ENCODE measurements at regions not wholly inside any gene's neighbourhood (a gene's known extent, or its start where the extent isn't known, plus 50 kb on each side); places are given as distances from the start of the nearest gene placed in this dataset.

DNA sequence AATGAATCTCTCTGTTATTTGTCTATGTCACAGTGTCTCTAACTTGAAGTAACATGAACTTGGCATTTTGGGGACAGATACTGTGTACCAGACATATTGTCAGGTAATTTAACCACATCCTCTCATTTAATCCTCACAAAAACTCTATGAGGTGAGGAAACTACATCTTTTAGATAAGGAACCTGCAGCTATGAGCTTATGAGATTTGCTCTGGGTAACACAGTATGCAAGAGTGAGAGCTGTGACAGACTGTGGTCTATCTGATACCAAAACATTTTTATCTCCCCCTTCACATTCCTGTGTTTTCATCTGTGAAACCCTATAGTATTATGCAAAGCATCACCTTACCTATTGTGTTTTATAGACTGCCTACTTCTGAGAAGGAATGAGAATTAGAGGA is 58.4 kb upstream of the HS3ST1 start:
- Histone ChIP-seq H3K4me3 (no peak overlapping the region), H3K27ac (no peak overlapping the region), H3K9me3 (no peaks in the 10 kb centered on the region), H3K4me1 (0 out of 3 replicates have a peak, but pooled peaks cover 4% of the 10 kb centered on the region), H3K4me2 (no peak overlapping the region)
- FAIRE-seq (no peak), ATAC-seq (no peak), DNase-seq (ENCODE audit: low read depth in 1 of 2, low spot score in 1 of 2) (no peak)
- TF ChIP-seq ZSCAN20 (CRISPR knock-in tag; IDR thresholded peaks at IDR 0.05) (no peak), CBX2 (IDR thresholded peaks at IDR 0.05; ENCODE audit: borderline replicate concordance, low read depth) (no peak), FOSL2 (IDR thresholded peaks at IDR 0.05) (no peak), FOSL2 (CRISPR knock-in tag; IDR thresholded peaks at IDR 0.05) (no peak), ZFP36 (IDR thresholded peaks at IDR 0.05; ENCODE audit: borderline replicate concordance, partially characterized antibody) (no peak), POLR2A (IDR thresholded peaks at IDR 0.05; ENCODE audit: low read length) (no peak), SMC3 (IDR thresholded peaks at IDR 0.05) (no peak), JUN (IDR thresholded peaks at IDR 0.05) (no peak), HOXB5 (CRISPR knock-in tag; IDR thresholded peaks at IDR 0.05) (no peak), NPAS2 (CRISPR knock-in tag; IDR thresholded peaks at IDR 0.05; ENCODE audit: borderline replicate concordance) (no peak), HOXB13 (CRISPR knock-in tag; IDR thresholded peaks at IDR 0.05; ENCODE audit: low read depth) (no peak)
- TF ChIP-seq, protein P1, sequence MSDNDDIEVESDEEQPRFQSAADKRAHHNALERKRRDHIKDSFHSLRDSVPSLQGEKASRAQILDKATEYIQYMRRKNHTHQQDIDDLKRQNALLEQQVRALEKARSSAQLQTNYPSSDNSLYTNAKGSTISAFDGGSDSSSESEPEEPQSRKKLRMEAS (IDR thresholded peaks at IDR 0.05): no peak
- TF ChIP-seq, protein P2, sequence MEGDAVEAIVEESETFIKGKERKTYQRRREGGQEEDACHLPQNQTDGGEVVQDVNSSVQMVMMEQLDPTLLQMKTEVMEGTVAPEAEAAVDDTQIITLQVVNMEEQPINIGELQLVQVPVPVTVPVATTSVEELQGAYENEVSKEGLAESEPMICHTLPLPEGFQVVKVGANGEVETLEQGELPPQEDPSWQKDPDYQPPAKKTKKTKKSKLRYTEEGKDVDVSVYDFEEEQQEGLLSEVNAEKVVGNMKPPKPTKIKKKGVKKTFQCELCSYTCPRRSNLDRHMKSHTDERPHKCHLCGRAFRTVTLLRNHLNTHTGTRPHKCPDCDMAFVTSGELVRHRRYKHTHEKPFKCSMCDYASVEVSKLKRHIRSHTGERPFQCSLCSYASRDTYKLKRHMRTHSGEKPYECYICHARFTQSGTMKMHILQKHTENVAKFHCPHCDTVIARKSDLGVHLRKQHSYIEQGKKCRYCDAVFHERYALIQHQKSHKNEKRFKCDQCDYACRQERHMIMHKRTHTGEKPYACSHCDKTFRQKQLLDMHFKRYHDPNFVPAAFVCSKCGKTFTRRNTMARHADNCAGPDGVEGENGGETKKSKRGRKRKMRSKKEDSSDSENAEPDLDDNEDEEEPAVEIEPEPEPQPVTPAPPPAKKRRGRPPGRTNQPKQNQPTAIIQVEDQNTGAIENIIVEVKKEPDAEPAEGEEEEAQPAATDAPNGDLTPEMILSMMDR (IDR thresholded peaks at IDR 0.05): no peak
- TF ChIP-seq, protein P3, sequence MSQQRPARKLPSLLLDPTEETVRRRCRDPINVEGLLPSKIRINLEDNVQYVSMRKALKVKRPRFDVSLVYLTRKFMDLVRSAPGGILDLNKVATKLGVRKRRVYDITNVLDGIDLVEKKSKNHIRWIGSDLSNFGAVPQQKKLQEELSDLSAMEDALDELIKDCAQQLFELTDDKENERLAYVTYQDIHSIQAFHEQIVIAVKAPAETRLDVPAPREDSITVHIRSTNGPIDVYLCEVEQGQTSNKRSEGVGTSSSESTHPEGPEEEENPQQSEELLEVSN (IDR thresholded peaks at IDR 0.05; ENCODE audit: borderline replicate concordance, low read depth): no peak
- TF ChIP-seq, protein P4, sequence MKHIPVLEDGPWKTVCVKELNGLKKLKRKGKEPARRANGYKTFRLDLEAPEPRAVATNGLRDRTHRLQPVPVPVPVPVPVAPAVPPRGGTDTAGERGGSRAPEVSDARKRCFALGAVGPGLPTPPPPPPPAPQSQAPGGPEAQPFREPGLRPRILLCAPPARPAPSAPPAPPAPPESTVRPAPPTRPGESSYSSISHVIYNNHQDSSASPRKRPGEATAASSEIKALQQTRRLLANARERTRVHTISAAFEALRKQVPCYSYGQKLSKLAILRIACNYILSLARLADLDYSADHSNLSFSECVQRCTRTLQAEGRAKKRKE (CRISPR knock-in tag; IDR thresholded peaks at IDR 0.05; ENCODE audit: low read depth): no peak
- ChIA-PET POLR2A (no interaction called here), CTCF (no interaction called here)

DNA sequence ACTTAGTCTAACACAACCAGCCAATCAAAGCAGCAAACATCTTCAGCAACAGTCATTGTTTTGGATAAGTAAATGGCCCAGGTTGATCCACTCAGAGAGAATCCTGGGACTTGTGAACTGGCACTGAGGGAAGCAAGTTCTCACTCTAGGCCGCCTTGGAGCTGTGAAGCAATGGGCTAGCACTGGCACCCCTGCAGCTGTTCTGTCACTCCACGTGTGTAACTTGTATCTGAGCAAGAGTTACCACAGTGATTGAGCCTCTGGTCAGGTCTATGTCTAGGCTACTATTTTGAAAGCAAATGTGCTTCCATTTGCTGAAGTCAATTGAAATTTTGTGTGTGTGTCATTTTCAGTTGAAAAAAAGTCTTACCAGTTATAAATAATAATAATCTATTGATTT is 57.2 kb upstream of the HS3ST1 start:
- ATAC-seq: no peak
- H3K4me2 ChIP-seq: no peak overlapping the region
- FAIRE-seq: no peak
- 36% methylated on average over 2 of the region's 2 CpGs for WGBS (ENCODE audit: missing lambda C conversion rate)
- H3K4me1 ChIP-seq: 0 out of 3 replicates have a peak, but pooled peaks cover 4% of the 10 kb centered on the region
- DNase-seq (ENCODE audit: low read depth in 1 of 2, low spot score in 1 of 2): no peak
- ChIA-PET CTCF (no interaction called here), POLR2A (no interaction called here)
- H3K9me3 ChIP-seq: no peaks in the 10 kb centered on the region
- H3K4me3 ChIP-seq: no peak overlapping the region
- TF ChIP-seq MAZ (IDR thresholded peaks at IDR 0.05; ENCODE audit: borderline replicate concordance, low read depth, low read length) (no peak), EHMT2 (IDR thresholded peaks at IDR 0.05; ENCODE audit: low read depth) (no peak), ZNF302 (CRISPR knock-in tag; IDR thresholded peaks at IDR 0.05) (no peak), RARB (CRISPR knock-in tag; IDR thresholded peaks at IDR 0.05) (no peak), ESRRA (IDR thresholded peaks at IDR 0.05; ENCODE audit: borderline replicate concordance, low read length) (no peak), RAD21 (conservative IDR thresholded peaks at IDR 0.05 in 1 of 2, IDR thresholded peaks at IDR 0.05 in 1 of 2) (no peak), RNF2 (IDR thresholded peaks at IDR 0.05; ENCODE audit: borderline replicate concordance, low read depth) (no peak)
- TF ChIP-seq, protein P2 (IDR thresholded peaks at IDR 0.05): no peak
- TF ChIP-seq, protein P5, sequence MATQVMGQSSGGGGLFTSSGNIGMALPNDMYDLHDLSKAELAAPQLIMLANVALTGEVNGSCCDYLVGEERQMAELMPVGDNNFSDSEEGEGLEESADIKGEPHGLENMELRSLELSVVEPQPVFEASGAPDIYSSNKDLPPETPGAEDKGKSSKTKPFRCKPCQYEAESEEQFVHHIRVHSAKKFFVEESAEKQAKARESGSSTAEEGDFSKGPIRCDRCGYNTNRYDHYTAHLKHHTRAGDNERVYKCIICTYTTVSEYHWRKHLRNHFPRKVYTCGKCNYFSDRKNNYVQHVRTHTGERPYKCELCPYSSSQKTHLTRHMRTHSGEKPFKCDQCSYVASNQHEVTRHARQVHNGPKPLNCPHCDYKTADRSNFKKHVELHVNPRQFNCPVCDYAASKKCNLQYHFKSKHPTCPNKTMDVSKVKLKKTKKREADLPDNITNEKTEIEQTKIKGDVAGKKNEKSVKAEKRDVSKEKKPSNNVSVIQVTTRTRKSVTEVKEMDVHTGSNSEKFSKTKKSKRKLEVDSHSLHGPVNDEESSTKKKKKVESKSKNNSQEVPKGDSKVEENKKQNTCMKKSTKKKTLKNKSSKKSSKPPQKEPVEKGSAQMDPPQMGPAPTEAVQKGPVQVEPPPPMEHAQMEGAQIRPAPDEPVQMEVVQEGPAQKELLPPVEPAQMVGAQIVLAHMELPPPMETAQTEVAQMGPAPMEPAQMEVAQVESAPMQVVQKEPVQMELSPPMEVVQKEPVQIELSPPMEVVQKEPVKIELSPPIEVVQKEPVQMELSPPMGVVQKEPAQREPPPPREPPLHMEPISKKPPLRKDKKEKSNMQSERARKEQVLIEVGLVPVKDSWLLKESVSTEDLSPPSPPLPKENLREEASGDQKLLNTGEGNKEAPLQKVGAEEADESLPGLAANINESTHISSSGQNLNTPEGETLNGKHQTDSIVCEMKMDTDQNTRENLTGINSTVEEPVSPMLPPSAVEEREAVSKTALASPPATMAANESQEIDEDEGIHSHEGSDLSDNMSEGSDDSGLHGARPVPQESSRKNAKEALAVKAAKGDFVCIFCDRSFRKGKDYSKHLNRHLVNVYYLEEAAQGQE (IDR thresholded peaks at IDR 0.05): no peak
- no peak overlapping the region for H3K27ac ChIP-seq
